ENCODE measurements at regions not wholly inside any gene's neighbourhood (a gene's known extent, or its start where the extent isn't known, plus 50 kb on each side); places are given as distances from the start of the nearest gene placed in this dataset.

DNA sequence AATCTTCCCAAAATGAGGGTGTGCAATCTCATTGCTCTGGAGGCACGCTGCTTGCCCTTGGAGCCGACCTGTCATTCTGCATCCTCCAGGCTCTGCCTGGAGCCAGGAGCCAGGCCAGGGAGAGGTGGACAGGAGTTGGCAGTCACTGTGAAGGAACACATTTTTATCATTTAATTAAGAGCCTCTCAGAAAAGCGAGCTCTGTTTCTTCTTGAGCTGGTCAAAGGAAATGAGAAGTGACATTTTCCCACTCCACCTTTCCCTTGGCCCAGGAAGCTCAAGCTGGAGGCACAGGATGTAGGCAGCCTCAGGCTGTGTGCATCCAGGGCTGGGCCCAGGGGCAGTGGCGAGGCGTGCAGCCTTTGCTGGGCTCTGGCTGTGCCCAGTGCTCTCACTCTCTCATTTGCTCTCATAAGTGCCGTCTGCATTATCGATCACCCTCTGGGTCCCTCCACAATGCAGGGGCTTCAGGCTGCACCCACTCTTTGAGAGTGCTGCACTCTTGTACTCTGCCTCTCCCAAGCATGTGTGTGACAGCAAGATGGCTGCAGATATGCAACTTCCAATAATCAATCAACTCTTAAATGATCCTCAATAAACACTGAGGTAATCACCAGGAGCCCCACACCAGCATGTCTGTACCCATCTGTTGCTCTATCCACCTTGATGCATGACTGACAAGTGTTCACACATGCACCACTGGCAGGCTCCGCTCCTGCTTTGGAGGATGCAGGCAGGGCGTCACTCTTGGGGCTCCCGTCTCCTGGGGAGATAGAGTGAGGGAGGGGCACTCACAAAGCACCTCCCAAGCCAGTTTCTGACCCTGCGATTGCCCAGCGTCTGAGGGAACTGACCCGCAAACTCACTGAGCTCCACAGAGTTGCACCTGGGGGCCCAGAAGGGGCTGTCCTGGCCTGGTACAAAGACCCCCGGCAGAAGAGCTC lies 171.4 kb downstream of the ZNF248 start:
- DNase-seq (ENCODE audit: low spot score) = no peak

DNA sequence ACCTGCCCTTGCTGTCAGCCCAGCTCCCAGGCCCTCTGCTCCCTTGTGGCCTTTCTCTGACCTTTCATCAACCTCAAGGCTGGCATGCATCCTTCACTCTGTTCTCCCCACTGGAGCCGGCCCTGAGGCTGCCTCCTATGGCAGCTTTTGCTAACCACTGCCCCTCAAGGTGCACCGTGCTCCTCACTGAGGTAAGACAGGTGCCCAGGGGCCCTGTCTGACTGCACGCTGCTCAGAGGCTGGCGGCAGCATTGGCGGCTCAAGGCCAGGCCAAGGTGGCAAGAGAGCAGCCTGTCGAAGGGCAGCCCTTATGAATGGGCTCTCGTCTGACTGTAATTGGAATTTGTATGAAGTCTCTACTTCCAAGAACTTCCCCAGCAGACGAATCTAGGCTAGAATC lies 172.6 kb downstream of the ZNF248 start:
- no peak for DNase-seq (ENCODE audit: low spot score)

DNA sequence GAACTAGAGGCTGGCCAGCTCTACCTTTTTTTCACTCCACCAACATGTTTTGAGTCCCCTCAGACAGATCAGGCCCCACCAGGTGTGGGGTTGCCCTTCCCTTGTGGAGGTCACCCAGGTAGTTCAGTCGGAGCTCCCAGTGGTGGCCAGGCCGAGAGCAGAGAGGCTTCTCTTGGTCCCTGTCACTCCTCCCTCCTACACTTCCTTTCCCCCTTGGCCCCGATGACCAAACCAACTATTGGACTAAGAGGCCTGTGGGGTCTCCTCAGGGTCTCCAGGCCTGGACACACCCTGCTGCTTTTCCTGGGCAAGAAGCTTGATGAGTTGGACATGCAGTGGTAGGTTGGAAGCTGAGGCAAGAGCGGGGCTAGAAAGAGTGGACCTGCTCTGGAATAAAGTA lies 174.8 kb downstream of the ZNF248 start:
- no peak for DNase-seq (ENCODE audit: low spot score)

DNA sequence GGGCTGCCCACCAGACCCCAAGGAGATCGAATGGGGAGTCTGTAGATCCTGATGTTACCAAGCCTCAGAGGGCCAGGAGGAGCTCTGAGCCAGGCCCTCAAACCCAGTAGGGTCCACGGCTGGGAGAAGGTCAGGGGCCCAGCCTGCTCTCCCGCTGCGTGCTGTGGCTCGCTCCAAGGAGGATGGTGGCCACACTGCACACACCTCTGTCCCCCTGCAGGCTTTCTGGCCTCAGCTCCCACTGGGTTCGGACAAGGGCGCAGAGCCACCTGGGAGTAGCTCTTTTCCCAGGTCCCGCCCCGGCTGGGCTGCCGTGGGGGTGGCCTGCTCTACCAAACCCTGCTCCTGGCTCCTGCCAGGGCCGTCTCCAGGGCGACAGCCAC lies 175.8 kb downstream of the ZNF248 start:
- no peak for DNase-seq (ENCODE audit: low spot score)

- no peak for DNase-seq (ENCODE audit: low spot score)
Measured at GRCh38 chr10:37680716-37681616, 176.4 kb downstream of the ZNF248 start.

DNA sequence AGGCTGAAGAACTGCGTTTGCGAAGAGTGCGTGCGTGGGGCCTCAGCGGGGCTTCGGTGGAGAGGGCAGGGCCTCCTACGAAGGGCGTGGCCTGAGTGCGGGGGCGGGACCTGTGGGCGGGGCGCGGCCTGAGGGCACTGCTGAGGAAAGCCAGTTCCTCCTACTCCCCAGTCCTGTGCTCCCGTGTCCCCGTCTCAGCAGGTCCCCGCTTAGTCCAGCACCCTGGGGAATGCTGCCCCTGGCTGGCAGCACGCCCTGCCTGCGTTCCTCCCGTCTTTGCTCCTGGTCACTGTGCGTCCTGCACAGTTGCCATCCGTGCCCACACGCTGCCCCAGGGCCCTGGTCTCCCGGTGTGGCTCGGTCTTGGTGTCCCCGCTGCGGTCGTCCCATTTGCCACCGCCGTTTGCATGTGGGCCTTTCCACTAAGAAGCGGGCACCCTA lies 177.1 kb downstream of the ZNF248 start:
- DNase-seq (ENCODE audit: low spot score) = no peak

DNA sequence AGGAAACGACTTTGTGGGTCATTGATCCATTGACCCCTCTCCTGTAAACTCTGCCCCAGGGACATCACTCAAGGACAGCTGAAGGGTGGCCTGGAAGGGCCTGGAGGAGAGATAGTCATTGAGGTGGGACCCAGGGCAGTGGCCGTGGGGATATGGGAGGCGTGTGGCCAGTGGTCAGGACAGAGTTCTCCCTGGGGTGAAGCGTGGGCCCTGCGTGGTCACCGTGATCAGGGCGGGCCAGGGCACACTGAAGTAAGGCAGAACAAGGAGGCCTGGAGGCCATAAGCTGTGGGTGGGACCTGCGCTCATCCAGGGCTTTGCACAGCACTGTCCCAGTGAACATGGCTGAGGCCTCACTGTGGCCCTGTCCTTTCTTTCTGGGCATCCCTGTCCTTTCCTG lies 177.9 kb downstream of the ZNF248 start:
- no peak for DNase-seq (ENCODE audit: low spot score)

DNA sequence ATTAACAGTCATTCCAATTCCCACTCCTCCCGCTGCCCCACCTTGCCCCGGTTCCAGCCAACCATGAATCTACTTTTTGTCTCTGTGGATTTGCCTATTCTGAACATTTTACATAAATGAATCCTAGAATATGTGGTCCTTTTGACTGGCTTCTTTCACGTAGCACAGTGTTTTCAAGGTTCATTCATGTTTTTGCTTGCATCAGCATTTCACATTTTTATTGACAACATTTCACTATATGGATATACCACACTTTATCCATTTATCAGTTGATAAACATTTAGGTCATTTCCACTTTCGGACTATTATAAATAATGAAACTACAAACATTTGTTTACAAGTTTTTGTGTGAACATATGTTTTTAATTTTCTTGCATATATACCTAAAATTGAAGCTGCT lies 182.0 kb downstream of the ZNF248 start:
- no peak for DNase-seq (ENCODE audit: low spot score)

- no peak for DNase-seq (ENCODE audit: low spot score)
Measured at GRCh38 chr10:37671802-37672201, 185.6 kb downstream of the ZNF248 start.

DNA sequence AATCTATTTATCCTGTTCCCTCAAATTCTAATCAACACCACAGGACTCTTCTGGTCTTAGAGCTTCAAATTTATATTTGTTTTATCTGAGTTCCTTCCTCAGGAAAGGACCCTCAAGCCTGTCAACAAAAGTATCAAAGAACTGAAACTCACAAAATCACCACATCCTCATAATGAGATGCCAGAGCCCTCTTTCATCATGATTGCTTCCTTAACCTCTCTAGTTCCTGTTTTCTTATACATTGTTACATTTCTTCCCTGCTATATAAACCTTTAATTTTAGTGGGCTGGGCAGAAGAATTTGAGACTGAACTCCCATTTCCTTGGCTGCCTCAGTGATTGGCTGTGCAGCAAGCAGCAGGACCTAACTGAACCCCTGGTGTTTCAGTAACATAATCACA lies 189.7 kb downstream of the ZNF248 start:
- DNase-seq (ENCODE audit: low spot score) = no peak

DNA sequence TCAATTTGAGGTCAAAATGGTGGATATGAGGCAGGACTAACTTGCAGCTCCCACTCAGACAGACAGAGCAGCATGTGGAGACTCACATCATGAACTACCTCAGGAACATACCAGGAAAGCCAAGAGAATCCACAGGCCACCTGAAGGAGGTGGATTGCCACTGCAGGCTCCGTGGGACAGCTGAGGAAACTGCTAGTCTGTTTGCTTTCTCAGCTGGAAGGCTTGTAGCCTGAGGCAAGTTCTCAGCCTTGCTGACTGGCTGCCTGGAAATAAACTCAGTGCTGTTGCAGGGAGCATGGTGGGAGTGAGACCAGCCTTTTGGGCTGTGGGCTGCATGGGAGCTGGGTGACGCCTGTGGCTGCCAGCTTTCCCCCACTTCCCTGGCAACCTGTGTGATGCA lies 202.9 kb downstream of the ZNF248 start:
- DNase-seq (ENCODE audit: low spot score) = no peak

GRCh38 chr10:37643187-37643586 lies 214.2 kb downstream of the ZNF248 start:
- no peak for DNase-seq (ENCODE audit: low spot score)

GRCh38 chr10:37640301-37640700 lies 217.1 kb downstream of the ZNF248 start:
- no peak for DNase-seq (ENCODE audit: low spot score)

DNA sequence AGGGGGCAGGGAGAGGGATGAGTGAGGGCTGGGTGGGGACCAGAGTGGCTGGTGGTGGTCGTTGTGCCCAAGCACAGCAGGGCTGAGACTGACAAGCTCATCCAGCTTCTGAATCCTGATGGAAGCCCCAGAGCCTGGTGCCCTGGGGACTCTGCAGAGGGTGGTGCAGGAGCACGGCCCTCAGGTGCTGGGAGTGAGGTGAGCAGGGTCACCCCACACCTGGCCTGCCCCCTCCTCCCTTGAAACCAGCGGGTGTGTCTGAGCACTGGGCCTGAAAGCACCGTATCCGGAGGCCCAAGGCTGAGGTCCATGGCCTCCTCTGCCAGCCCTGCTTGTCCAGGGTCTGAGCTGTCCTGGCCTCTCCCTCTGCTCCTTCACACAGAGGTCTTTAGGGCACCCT lies 218.2 kb downstream of the ZNF248 start:
- DNase-seq (ENCODE audit: low spot score) = no peak

GRCh38 chr10:37638569-37638968 lies 218.8 kb downstream of the ZNF248 start:
- no peak for DNase-seq (ENCODE audit: low spot score)

DNA sequence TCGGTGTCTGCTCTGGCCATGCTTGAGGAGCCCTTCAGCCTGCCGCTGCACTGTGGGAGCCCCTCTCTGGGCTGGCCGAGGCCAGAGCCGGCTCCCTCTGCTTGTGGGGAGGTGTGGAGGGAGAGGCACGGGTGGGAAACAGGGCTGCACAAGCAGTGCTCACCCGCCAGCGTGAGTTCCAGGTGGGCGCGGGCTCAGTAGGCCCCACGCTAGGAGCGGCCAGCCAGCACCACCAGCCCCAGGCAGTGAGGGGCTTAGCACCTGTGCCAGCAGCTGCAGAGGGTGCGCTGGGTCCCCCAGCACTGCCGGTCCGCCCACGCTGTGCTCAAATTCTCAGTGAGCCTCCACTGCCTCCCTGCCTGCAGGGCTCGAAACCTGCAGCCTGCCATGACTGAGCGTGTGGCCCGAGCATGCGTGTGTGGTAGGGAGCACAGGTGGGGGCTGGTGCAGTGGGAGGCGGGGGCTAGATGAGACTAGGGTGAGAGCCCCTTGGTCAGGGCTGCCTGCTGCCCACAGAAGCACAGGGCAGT lies 223.0 kb downstream of the ZNF248 start:
- no peak for DNase-seq (ENCODE audit: low spot score)

DNA sequence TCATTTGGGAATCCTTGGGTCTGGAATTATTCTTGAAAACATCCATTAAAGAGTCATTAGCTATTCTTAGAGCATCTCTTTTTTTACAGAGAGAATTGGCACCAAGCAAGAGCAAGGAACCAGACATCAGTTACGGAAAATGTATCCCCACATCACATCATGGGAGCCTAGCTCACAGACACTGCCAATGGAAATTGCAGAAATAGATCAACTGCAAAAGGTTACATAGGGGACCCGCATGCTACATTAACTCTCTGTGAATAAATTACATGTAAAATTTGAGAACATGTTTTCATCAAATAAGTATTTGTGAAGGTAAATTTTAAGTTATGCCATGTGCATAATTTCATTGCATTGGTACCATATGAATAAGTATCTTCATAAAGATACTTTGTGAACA lies 224.8 kb downstream of the ZNF248 start:
- no peak for DNase-seq (ENCODE audit: low spot score)

DNA sequence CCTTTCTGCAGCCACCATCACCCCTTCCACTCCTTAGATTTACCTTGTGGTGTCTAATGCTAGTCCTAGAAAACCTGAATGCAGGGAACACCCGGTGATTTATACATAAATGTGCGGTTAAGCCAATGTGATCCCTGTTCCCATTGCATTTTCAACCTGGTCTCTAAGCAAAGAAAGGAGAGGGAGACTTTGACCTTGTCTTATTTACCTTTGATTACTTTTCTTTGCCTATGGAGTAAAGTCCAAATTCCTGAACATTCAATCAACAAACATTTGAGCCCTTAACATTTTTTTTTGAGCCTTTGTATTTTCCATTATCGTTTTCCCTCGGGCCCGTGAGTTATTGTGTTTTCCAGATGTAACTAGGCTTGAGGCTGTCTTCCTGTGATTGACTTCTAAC lies 233.9 kb downstream of the ZNF248 start:
- DNase-seq (ENCODE audit: low spot score) = no peak

DNA sequence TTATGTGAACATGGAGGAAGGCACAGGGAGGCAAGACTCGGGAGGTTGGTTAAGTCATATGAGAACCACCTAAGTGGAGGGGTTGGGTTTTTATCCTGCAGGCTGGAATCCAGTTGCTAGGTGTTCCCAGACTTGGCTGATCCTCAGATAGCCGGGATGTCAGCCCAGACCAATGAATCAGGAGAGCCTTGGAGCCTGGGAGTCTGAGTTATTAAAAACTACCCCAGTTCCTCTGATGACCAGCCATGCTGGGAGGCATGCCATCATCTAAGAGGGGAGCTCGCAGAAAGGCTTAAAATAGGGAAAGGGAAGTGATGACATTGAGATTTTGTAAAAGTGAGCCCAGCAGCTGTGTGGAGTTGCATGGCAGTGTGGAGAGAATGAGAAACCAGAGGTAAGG lies 238.1 kb downstream of the ZNF248 start:
- no peak for DNase-seq (ENCODE audit: low spot score)

- no peak for DNase-seq (ENCODE audit: low spot score)
Measured at GRCh38 chr10:37588299-37588698, 269.1 kb downstream of the ZNF248 start.

DNA sequence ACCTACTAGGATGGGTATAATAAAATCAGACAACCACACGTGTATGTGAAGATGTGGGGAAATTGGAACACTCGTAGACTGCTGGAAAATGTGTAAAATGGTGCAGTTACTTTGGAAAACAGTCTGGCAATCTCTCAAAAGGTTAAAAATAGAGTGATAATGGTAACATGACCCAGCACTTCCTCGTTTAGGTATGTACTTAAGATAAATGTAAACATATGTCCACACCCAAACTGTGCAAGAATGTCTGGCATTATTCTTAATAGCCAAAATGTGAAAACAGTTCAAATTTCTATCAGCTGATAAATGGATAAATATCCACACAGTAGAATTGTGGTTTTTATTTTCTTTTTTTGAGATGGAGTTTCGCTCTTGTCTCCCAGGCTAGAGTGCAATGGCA lies 272.8 kb downstream of the ZNF248 start:
- DNase-seq (ENCODE audit: low spot score) = no peak

DNA sequence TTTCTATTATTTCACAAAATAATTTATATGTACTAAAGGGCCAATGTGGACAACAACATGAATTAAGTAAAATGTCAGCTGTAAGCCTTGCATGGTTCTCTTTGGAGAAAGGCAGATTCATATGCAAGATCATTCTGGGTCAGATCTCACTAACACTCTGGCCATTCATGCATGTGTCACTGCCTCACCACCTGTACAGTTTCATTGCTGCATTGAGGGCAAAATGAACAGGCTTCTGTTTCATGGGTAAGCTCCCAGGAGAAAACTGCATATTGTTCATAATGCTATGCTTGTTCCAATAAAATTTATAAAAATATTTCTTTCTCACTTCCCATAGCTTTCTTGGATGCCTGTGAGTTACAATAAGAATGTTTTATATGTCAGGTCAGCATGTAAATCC lies 275.2 kb downstream of the ZNF248 start:
- no peak for DNase-seq (ENCODE audit: low spot score)

GRCh38 chr10:37576154-37576553 lies 281.3 kb downstream of the ZNF248 start:
- no peak for DNase-seq (ENCODE audit: low spot score)
